ENCODE measurements at regions not wholly inside any gene's neighbourhood (a gene's known extent, or its start where the extent isn't known, plus 50 kb on each side); places are given as distances from the start of the nearest gene placed in this dataset.

- TF ChIP-seq SP4 (IDR thresholded peaks at IDR 0.05; ENCODE audit: low read length), result no peak
- no peak for TF ChIP-seq RAD21 (IDR thresholded peaks at IDR 0.05 in 1 of 2, conservative IDR thresholded peaks at IDR 0.05 in 1 of 2; ENCODE audit: low read depth in 2 of 2, low read length in 2 of 2)
- TF ChIP-seq BACH1 (IDR thresholded peaks at IDR 0.05; ENCODE audit: low read length), result no peak
These were observed 86.5 kb upstream of the CRY1 start (continued) for GRCh38 chr12:107179871-107180270.

All from H1 (cell line).